ENCODE measurements at regions not wholly inside any gene's neighbourhood (a gene's known extent, or its start where the extent isn't known, plus 50 kb on each side); places are given as distances from the start of the nearest gene placed in this dataset.
"Not testable (repeated sequence)": the region's sequence is repeated elsewhere in the genome, so short reads cannot be mapped to it uniquely, and the experiment has no call there.

- TF ChIP-seq, protein P1, sequence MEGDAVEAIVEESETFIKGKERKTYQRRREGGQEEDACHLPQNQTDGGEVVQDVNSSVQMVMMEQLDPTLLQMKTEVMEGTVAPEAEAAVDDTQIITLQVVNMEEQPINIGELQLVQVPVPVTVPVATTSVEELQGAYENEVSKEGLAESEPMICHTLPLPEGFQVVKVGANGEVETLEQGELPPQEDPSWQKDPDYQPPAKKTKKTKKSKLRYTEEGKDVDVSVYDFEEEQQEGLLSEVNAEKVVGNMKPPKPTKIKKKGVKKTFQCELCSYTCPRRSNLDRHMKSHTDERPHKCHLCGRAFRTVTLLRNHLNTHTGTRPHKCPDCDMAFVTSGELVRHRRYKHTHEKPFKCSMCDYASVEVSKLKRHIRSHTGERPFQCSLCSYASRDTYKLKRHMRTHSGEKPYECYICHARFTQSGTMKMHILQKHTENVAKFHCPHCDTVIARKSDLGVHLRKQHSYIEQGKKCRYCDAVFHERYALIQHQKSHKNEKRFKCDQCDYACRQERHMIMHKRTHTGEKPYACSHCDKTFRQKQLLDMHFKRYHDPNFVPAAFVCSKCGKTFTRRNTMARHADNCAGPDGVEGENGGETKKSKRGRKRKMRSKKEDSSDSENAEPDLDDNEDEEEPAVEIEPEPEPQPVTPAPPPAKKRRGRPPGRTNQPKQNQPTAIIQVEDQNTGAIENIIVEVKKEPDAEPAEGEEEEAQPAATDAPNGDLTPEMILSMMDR (IDR thresholded peaks at IDR 0.05): no peak
- TF ChIP-seq POLR2A (IDR thresholded peaks at IDR 0.05): no peak
- no peak for DNase-seq
- Histone ChIP-seq H3K27ac (no peak overlapping the region), H3K9me3 (no peaks in the 10 kb centered on the region), H3K27me3 (no peaks in the 10 kb centered on the region), H3K4me3 (no peak overlapping the region), H3K36me3 (no peaks in the 10 kb centered on the region), H3K4me1 (peaks cover 0 to 5% (median 0%) of the 10 kb centered on the region in 4 donors)
These were observed 223.7 kb upstream of the RBBP8 start for GRCh38 chr18:22709288-22710060.

DNA sequence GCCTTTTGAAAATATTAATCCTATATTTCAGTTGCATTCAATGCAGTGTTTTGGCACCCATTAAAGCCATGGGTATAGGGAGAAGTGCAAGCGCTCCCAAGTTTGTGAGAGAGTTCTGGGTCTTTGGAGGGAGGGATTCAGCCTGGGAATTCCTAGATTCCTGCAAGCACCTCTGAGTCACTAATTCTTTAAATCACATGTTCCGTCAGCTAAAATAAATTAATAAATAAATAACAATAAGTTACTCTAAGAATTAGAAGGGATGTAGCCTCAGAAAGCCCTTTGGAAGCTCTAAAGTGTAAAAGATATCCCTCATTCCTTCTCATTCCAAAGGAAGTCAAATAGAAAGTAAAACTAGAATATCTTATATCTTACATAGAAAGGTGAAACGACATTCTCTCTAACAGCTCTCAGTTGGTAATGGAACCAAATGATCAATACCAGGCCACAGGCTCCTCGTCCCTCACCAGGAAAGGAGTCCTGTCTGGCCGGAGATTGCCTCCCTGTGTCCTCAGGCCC is 222.4 kb upstream of the RBBP8 start:
- H3K4me1 ChIP-seq: peaks cover 0 to 5% (median 0%) of the 10 kb centered on the region in 4 donors
- H3K9me3 ChIP-seq: no peaks in the 10 kb centered on the region
- peak overlapping the region in 3 of 4 donors; percentile 48 to 69 (median 62) for H3K27ac ChIP-seq
- DNase-seq: peak in 1 of 3 donors; percentile 72
- TF ChIP-seq, protein P1 (IDR thresholded peaks at IDR 0.05): no peak
- TF ChIP-seq POLR2A (IDR thresholded peaks at IDR 0.05): no peak
- H3K36me3 ChIP-seq: no peaks in the 10 kb centered on the region
- H3K27me3 ChIP-seq: no peaks in the 10 kb centered on the region
- peak overlapping the region in 3 of 4 donors; percentile 27 to 62 (median 39) for H3K4me3 ChIP-seq

GRCh38 chr18:22711192-22711685 is 221.9 kb upstream of the RBBP8 start:
- Histone ChIP-seq H3K27ac (peak overlapping the region in 3 of 4 donors; percentile 48 to 69 (median 62)), H3K36me3 (no peaks in the 10 kb centered on the region), H3K9me3 (no peaks in the 10 kb centered on the region), H3K4me1 (peaks cover 0 to 5% (median 0%) of the 10 kb centered on the region in 4 donors), H3K4me3 (peak overlapping the region in 3 of 4 donors; percentile 27 to 62 (median 39)), H3K27me3 (no peaks in the 10 kb centered on the region)
- peak in 1 of 3 donors; percentile 51 for DNase-seq
- TF ChIP-seq POLR2A (IDR thresholded peaks at IDR 0.05): no peak
- TF ChIP-seq, protein P1 (IDR thresholded peaks at IDR 0.05): no peak

- H3K4me1 ChIP-seq: peaks cover 0 to 5% (median 0%) of the 10 kb centered on the region in 4 donors
- no peaks in the 10 kb centered on the region for H3K27me3 ChIP-seq
- no peak for DNase-seq
- H3K4me3 ChIP-seq: no peak overlapping the region
- no peak overlapping the region for H3K27ac ChIP-seq
- H3K9me3 ChIP-seq: no peaks in the 10 kb centered on the region
- TF ChIP-seq, protein P1 (IDR thresholded peaks at IDR 0.05): no peak
- H3K36me3 ChIP-seq: no peaks in the 10 kb centered on the region
These were observed 219.6 kb upstream of the RBBP8 start for GRCh38 chr18:22713511-22713910.

DNA sequence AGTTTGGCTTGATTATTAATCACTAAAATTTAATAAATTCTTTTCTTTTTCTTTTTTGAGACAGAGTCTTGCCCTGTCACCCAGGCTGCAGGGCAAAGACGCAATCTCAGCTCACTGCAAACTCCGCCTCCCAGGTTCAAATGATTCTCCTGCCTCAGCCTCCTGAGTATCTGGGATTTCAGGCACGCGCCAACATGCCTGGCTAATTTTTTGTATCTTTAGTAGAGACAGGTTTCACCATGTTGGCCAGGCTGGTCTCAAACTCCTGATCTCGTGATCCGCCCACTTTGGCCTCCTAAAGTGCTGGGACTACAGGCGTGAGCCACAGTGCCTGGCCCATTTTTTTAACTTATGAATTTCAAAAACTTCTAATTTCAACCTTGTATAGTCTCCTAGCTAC is 215.6 kb upstream of the RBBP8 start:
- not testable (repeated sequence) for H3K4me1 ChIP-seq, H3K9me3 ChIP-seq, H3K27ac ChIP-seq, H3K36me3 ChIP-seq, H3K4me3 ChIP-seq, H3K27me3 ChIP-seq, DNase-seq

DNA sequence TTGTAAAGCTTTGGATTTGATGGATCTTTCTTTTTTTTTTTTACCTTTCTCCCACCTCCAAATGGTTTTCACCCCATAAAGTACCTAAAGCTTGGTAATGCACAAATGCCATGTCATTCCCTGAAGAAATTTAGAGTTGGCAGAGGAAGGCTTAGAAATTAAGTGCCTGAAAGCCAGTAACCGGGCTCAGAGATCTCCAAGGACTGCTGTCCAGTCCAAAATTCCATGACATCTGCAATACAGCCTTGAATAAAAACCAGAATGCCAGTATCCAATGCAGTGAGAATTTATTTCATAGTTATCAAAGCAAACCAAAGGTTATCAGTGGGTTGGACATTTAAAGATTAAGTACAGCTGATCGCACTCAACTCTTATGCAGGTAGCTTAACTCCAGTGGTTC is 209.9 kb upstream of the RBBP8 start:
- DNase-seq: no peak
- H3K9me3 ChIP-seq: no peaks in the 10 kb centered on the region
- no peaks in the 10 kb centered on the region for H3K36me3 ChIP-seq
- TF ChIP-seq, protein P1 (IDR thresholded peaks at IDR 0.05): no peak
- TF ChIP-seq POLR2A (IDR thresholded peaks at IDR 0.05): no peak
- no peak overlapping the region for H3K27ac ChIP-seq
- H3K4me1 ChIP-seq: no peaks in the 10 kb centered on the region
- no peak overlapping the region for H3K4me3 ChIP-seq
- H3K27me3 ChIP-seq: no peaks in the 10 kb centered on the region

Data from Peyer's patch (tissue), 4 donors.